ENCODE measurements at regions not wholly inside any gene's neighbourhood (a gene's known extent, or its start where the extent isn't known, plus 50 kb on each side); places are given as distances from the start of the nearest gene placed in this dataset.

- TF ChIP-seq CTCF (IDR thresholded peaks at IDR 0.05; ENCODE audit: unreplicated experiment in 3 of 3): no peak
- Mint-ChIP-seq H3K27me3 (ENCODE audit: low read depth) (peaks cover 28% of the 10 kb centered on the region), H3K36me3 (ENCODE audit: low read depth) (no peaks in the 10 kb centered on the region), H3K9me3 (no peaks in the 10 kb centered on the region), H3K4me1 (no peaks in the 10 kb centered on the region), H3K27ac (no peak overlapping the region), H3K4me3 (no peak overlapping the region)
Measured at GRCh38 chr10:70992436-70992835, 104.1 kb upstream of the PCBD1 start.

GRCh38 chr10:70993051-70993450, 104.7 kb upstream of the PCBD1 start:
- TF ChIP-seq CTCF (IDR thresholded peaks at IDR 0.05; ENCODE audit: unreplicated experiment in 3 of 3): no peak
- no peaks in the 10 kb centered on the region for H3K4me1 Mint-ChIP-seq
- H3K27me3 Mint-ChIP-seq (ENCODE audit: low read depth): peaks cover 28% of the 10 kb centered on the region

GRCh38 chr10:70996549-70996948, 108.2 kb upstream of the PCBD1 start:
- Mint-ChIP-seq H3K27ac (no peak overlapping the region), H3K27me3 (ENCODE audit: low read depth) (peaks cover 33% of the 10 kb centered on the region)

More at GRCh38 chr10:70993051-70993450, 104.7 kb upstream of the PCBD1 start:
- H3K36me3 Mint-ChIP-seq (ENCODE audit: low read depth): no peaks in the 10 kb centered on the region
- H3K9me3 Mint-ChIP-seq: no peaks in the 10 kb centered on the region
- H3K27ac Mint-ChIP-seq: peak overlapping the region in 1 of 3 experiments; percentile 12
- H3K4me3 Mint-ChIP-seq: no peak overlapping the region

GRCh38 chr10:70997236-70997635, 108.9 kb upstream of the PCBD1 start:
- peaks cover 34% of the 10 kb centered on the region for H3K27me3 Mint-ChIP-seq (ENCODE audit: low read depth)
- H3K4me1 Mint-ChIP-seq: no peaks in the 10 kb centered on the region
- H3K4me3 Mint-ChIP-seq: no peak overlapping the region
- H3K36me3 Mint-ChIP-seq (ENCODE audit: low read depth): no peaks in the 10 kb centered on the region
- peaks cover 3% of the 10 kb centered on the region for H3K9me3 Mint-ChIP-seq
- TF ChIP-seq CTCF (IDR thresholded peaks at IDR 0.05; ENCODE audit: unreplicated experiment in 3 of 3): no peak
- no peak overlapping the region for H3K27ac Mint-ChIP-seq

More at GRCh38 chr10:70996549-70996948, 108.2 kb upstream of the PCBD1 start:
- Mint-ChIP-seq H3K4me1 (no peaks in the 10 kb centered on the region), H3K36me3 (ENCODE audit: low read depth) (no peaks in the 10 kb centered on the region), H3K4me3 (no peak overlapping the region), H3K9me3 (peaks cover 3% of the 10 kb centered on the region)
- TF ChIP-seq CTCF (IDR thresholded peaks at IDR 0.05; ENCODE audit: unreplicated experiment in 3 of 3): no peak

GRCh38 chr10:70998086-70998485, 109.7 kb upstream of the PCBD1 start:
- TF ChIP-seq CTCF (IDR thresholded peaks at IDR 0.05; ENCODE audit: unreplicated experiment in 3 of 3): no peak
- H3K27ac Mint-ChIP-seq: no peak overlapping the region

GRCh38 chr10:71001470-71001869, 113.1 kb upstream of the PCBD1 start:
- peaks cover 41% of the 10 kb centered on the region for H3K27me3 Mint-ChIP-seq (ENCODE audit: low read depth)
- no peaks in the 10 kb centered on the region for H3K36me3 Mint-ChIP-seq (ENCODE audit: low read depth)
- H3K4me3 Mint-ChIP-seq: no peak overlapping the region
- H3K9me3 Mint-ChIP-seq: peaks cover 3% of the 10 kb centered on the region
- H3K27ac Mint-ChIP-seq: no peak overlapping the region
- no peak for TF ChIP-seq CTCF (IDR thresholded peaks at IDR 0.05; ENCODE audit: unreplicated experiment in 3 of 3)
- H3K4me1 Mint-ChIP-seq: peaks cover 1% of the 10 kb centered on the region

More at GRCh38 chr10:70998086-70998485, 109.7 kb upstream of the PCBD1 start:
- Mint-ChIP-seq H3K4me1 (no peaks in the 10 kb centered on the region), H3K27me3 (ENCODE audit: low read depth) (peaks cover 36% of the 10 kb centered on the region), H3K4me3 (no peak overlapping the region), H3K36me3 (ENCODE audit: low read depth) (no peaks in the 10 kb centered on the region), H3K9me3 (peaks cover 3% of the 10 kb centered on the region)
